SK-N-SH treated with all-trans-retinoic acid at 6 μM for 48 hours (cell line): ENCODE measurements at regions not wholly inside any gene's neighbourhood (a gene's known extent, or its start where the extent isn't known, plus 50 kb on each side); places are given as distances from the start of the nearest gene placed in this dataset.

Source experiments
- ATAC-seq: fragments of 200-7000 bp; cut with Tn5 transposase; 3 replicates; pipeline ENCODE4 v1.9.1; 2020; ENCODE audit warnings: mild to moderate bottlenecking, moderate library complexity
- ARNTL ChIP-seq: fragments of 450-650 bp; formaldehyde crosslinking; IDR thresholded peaks from 2 replicates; pipeline ENCODE4 v1.5.0; 2020; ENCODE audit warnings: low read depth, mild to moderate bottlenecking, moderate library complexity, borderline replicate concordance
- BACH2 ChIP-seq: fragments of 250-450 bp; sonication (Bioruptor Pico); IDR thresholded peaks from 2 replicates; pipeline ENCODE4 v1.9.0; 2021; ENCODE audit warnings: mild to moderate bottlenecking, borderline replicate concordance
- GLIS3 ChIP-seq: fragments of 250-450 bp; sonication (Bioruptor Pico); IDR thresholded peaks from 2 replicates; pipeline ENCODE4 v1.5.0; 2020; ENCODE audit warnings: mild to moderate bottlenecking, moderate library complexity
- ISL1 ChIP-seq: fragments of 250-450 bp; sonication (Bioruptor Pico); IDR thresholded peaks from 2 replicates; pipeline ENCODE4 v2.1.2; 2022; ENCODE audit warnings: mild to moderate bottlenecking, moderate library complexity
- OSR1 ChIP-seq: fragments of 250-450 bp; sonication (Bioruptor Pico); IDR thresholded peaks from 2 replicates; pipeline ENCODE4 v1.8.0; 2022; ENCODE audit warnings: moderate library complexity, mild to moderate bottlenecking, inconsistent platforms
- POU6F1 ChIP-seq: fragments of 250-450 bp; sonication (Bioruptor Pico); IDR thresholded peaks from 2 replicates; pipeline ENCODE4 v1.8.0; 2021; ENCODE audit warnings: low read depth, mild to moderate bottlenecking, moderate library complexity, borderline replicate concordance
- PPARA ChIP-seq: fragments of 250-450 bp; sonication (Bioruptor Pico); IDR thresholded peaks from 2 replicates; pipeline ENCODE4 v1.5.0; 2020; ENCODE audit warnings: mild to moderate bottlenecking, borderline replicate concordance
- RARB ChIP-seq: fragments of 250-450 bp; sonication (Bioruptor Pico); IDR thresholded peaks from 2 replicates; pipeline ENCODE4 v1.8.0; 2021; ENCODE audit warnings: mild to moderate bottlenecking, moderate library complexity
- SNAI2 ChIP-seq: fragments of 250-450 bp; sonication (Bioruptor Pico); IDR thresholded peaks from 2 replicates; pipeline ENCODE4 v1.5.0; 2020; ENCODE audit warnings: mild to moderate bottlenecking, moderate library complexity
- TCF4 ChIP-seq: fragments of 250-450 bp; sonication (Bioruptor Pico); IDR thresholded peaks from 2 replicates; pipeline ENCODE4 v1.8.0; 2021; ENCODE audit warnings: mild to moderate bottlenecking, moderate library complexity, borderline replicate concordance
- TOX ChIP-seq: fragments of 250-450 bp; sonication (Bioruptor Pico); IDR thresholded peaks from 2 replicates; pipeline ENCODE4 v1.8.0; 2021; ENCODE audit warnings: mild to moderate bottlenecking, moderate library complexity, borderline replicate concordance
- TSHZ2 ChIP-seq: fragments of 250-450 bp; sonication (Bioruptor Pico); IDR thresholded peaks from 2 replicates; pipeline ENCODE4 v1.5.0; 2020; ENCODE audit warnings: mild to moderate bottlenecking, moderate library complexity
- ZC3H10 ChIP-seq: fragments of 250-450 bp; sonication (Bioruptor Pico); IDR thresholded peaks from 2 replicates; pipeline ENCODE4 v1.5.1; 2021; ENCODE audit warnings: mild to moderate bottlenecking, moderate library complexity
- ZFP3 ChIP-seq: fragments of 250-450 bp; sonication (Bioruptor Pico); IDR thresholded peaks from 2 replicates; pipeline ENCODE4 v1.5.0; 2020; ENCODE audit warnings: mild to moderate bottlenecking, moderate library complexity
- ZFP30 ChIP-seq: fragments of 450-650 bp; formaldehyde crosslinking; IDR thresholded peaks from 2 replicates; pipeline ENCODE4 v1.5.0; 2022; ENCODE audit warnings: mild to moderate bottlenecking, moderate library complexity
- ZNF565 ChIP-seq: fragments of 450-650 bp; formaldehyde crosslinking; conservative IDR thresholded peaks from 2 replicates; pipeline ENCODE4 v1.5.0; 2020; ENCODE audit warnings: low read depth, mild to moderate bottlenecking, moderate library complexity
- ZNF70 ChIP-seq: fragments of 450-650 bp; formaldehyde crosslinking; IDR thresholded peaks from 2 replicates; pipeline ENCODE4 v1.5.0; 2020; ENCODE audit warnings: mild to moderate bottlenecking, moderate library complexity
- TF ChIP-seq, protein P1 (sequence below): fragments of 250-450 bp; sonication (Bioruptor Pico); IDR thresholded peaks from 2 replicates; pipeline ENCODE4 v1.8.0; 2020; ENCODE audit warnings: mild to moderate bottlenecking, moderate library complexity, borderline replicate concordance
- TF ChIP-seq, protein P2 (sequence below): fragments of 250-450 bp; sonication (Bioruptor Pico); IDR thresholded peaks from 2 replicates; pipeline ENCODE4 v1.5.1; 2020; ENCODE audit warnings: low read depth, mild to moderate bottlenecking, moderate library complexity

GRCh38 chr2:8316356-8316755, 365.5 kb upstream of the ID2 start:
- TF ChIP-seq SNAI2 (CRISPR knock-in tag), result no peak
- no peak for TF ChIP-seq ZNF565 (CRISPR knock-in tag)
- no peak for TF ChIP-seq POU6F1 (CRISPR knock-in tag)
- no peak for TF ChIP-seq GLIS3 (CRISPR knock-in tag)
- no peak for TF ChIP-seq TOX (CRISPR knock-in tag)
- TF ChIP-seq, protein P1, sequence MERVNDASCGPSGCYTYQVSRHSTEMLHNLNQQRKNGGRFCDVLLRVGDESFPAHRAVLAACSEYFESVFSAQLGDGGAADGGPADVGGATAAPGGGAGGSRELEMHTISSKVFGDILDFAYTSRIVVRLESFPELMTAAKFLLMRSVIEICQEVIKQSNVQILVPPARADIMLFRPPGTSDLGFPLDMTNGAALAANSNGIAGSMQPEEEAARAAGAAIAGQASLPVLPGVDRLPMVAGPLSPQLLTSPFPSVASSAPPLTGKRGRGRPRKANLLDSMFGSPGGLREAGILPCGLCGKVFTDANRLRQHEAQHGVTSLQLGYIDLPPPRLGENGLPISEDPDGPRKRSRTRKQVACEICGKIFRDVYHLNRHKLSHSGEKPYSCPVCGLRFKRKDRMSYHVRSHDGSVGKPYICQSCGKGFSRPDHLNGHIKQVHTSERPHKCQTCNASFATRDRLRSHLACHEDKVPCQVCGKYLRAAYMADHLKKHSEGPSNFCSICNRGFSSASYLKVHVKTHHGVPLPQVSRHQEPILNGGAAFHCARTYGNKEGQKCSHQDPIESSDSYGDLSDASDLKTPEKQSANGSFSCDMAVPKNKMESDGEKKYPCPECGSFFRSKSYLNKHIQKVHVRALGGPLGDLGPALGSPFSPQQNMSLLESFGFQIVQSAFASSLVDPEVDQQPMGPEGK (CRISPR knock-in tag), result no peak
- TF ChIP-seq BACH2, result no peak
- TF ChIP-seq RARB, result no peak
- no peak for TF ChIP-seq ZFP30 (CRISPR knock-in tag)
- no peak for TF ChIP-seq ZNF70
- ATAC-seq, result no peak

- no peak for ATAC-seq
- TF ChIP-seq ZNF70, result no peak
These were observed 364.4 kb upstream of the ID2 start for GRCh38 chr2:8317418-8317817.

- no peak for ATAC-seq
- TF ChIP-seq ARNTL (no peak), TOX (CRISPR knock-in tag) (no peak), ZC3H10 (no peak), ZFP3 (CRISPR knock-in tag) (no peak), TCF4 (CRISPR knock-in tag) (no peak), PPARA (CRISPR knock-in tag) (no peak), TSHZ2 (no peak), ZFP30 (CRISPR knock-in tag) (no peak)
- TF ChIP-seq, protein P2, sequence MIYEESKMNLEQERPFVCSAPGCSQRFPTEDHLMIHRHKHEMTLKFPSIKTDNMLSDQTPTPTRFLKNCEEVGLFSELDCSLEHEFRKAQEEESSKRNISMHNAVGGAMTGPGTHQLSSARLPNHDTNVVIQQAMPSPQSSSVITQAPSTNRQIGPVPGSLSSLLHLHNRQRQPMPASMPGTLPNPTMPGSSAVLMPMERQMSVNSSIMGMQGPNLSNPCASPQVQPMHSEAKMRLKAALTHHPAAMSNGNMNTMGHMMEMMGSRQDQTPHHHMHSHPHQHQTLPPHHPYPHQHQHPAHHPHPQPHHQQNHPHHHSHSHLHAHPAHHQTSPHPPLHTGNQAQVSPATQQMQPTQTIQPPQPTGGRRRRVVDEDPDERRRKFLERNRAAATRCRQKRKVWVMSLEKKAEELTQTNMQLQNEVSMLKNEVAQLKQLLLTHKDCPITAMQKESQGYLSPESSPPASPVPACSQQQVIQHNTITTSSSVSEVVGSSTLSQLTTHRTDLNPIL, result no peak
These were observed 362.6 kb upstream of the ID2 start for GRCh38 chr2:8319219-8319618.

- no peak for ATAC-seq
- TF ChIP-seq, protein P1 (CRISPR knock-in tag), result no peak
- TF ChIP-seq, protein P2, result no peak
- no peak for TF ChIP-seq GLIS3 (CRISPR knock-in tag)
- no peak for TF ChIP-seq OSR1 (CRISPR knock-in tag)
- TF ChIP-seq PPARA (CRISPR knock-in tag), result no peak
- TF ChIP-seq ISL1 (CRISPR knock-in tag), result no peak
- TF ChIP-seq ZFP3 (CRISPR knock-in tag), result no peak
- no peak for TF ChIP-seq POU6F1 (CRISPR knock-in tag)
- no peak for TF ChIP-seq TOX (CRISPR knock-in tag)
- no peak for TF ChIP-seq ZNF565 (CRISPR knock-in tag)
- no peak for TF ChIP-seq BACH2
These were observed 361.4 kb upstream of the ID2 start for GRCh38 chr2:8320311-8321066.
